Smooth muscle cell (in vitro differentiated cells): ENCODE measurements at regions not wholly inside any gene's neighbourhood (a gene's known extent, or its start where the extent isn't known, plus 50 kb on each side); places are given as distances from the start of the nearest gene placed in this dataset.

Experiments used
- DNase-seq: peaks from one replicate; lab custom pipeline; 2025; ENCODE audit not compliant: unreplicated experiment; lab: John Stamatoyannopoulos, UW
- H2AFZ ChIP-seq: fragments of 200-600 bp; sonication (generic); 2 replicates; pipeline ENCODE4 v1.6.0; 2016; ENCODE audit warnings: antibody characterized with exemption, low read depth, mild to moderate bottlenecking
- H3F3A ChIP-seq: fragments of 200-600 bp; sonication (generic); 2 replicates; pipeline ENCODE4 v1.6.0; 2017; ENCODE audit warnings: antibody characterized with exemption, low read depth
- H3K27ac ChIP-seq: fragments of 200-600 bp; sonication (generic); 2 replicates; pipeline ENCODE4 v1.5.1; 2016; ENCODE audit warnings: low read depth, mild to moderate bottlenecking
- H3K27me3 ChIP-seq: fragments of 200-600 bp; sonication (generic); 2 replicates; pipeline ENCODE4 v1.6.1; 2016; ENCODE audit warnings: low read depth, mild to moderate bottlenecking
- H3K36me3 ChIP-seq: fragments of 200-600 bp; sonication (generic); 2 replicates; pipeline ENCODE4 v1.5.1; 2016; ENCODE audit warnings: low read depth
- H3K4me1 ChIP-seq: fragments of 200-600 bp; sonication (generic); 2 replicates; pipeline ENCODE4 v1.5.1; 2016; ENCODE audit warnings: low read depth
- H3K4me2 ChIP-seq: fragments of 200-600 bp; sonication (generic); 2 replicates; pipeline ENCODE4 v1.6.0; 2016; ENCODE audit warnings: mild to moderate bottlenecking
- H3K4me3 ChIP-seq: fragments of 200-600 bp; sonication (generic); 2 replicates; pipeline ENCODE4 v1.5.1; 2016; ENCODE audit warnings: mild to moderate bottlenecking
- H3K79me2 ChIP-seq: fragments of 200-600 bp; sonication (generic); 2 replicates; pipeline ENCODE4 v1.6.0; 2016; ENCODE audit warnings: low read depth, mild to moderate bottlenecking
- H3K9ac ChIP-seq: fragments of 200-600 bp; sonication (generic); 2 replicates; pipeline ENCODE4 v1.6.0; 2016; ENCODE audit warnings: low read depth
- H3K9me3 ChIP-seq: fragments of 200-600 bp; sonication (generic); replicated peaks from 2 replicates; pipeline ENCODE4 v1.5.1; 2016; ENCODE audit warnings: low read depth
- H4K20me1 ChIP-seq: fragments of 200-600 bp; sonication (generic); 2 replicates; pipeline ENCODE4 v1.6.0; 2016; ENCODE audit warnings: low read depth
- CTCF ChIP-seq: fragments of 200-600 bp; sonication (generic); IDR thresholded peaks from 2 replicates; pipeline ENCODE4 v1.5.1; 2017; ENCODE audit warnings: borderline replicate concordance, mild to moderate bottlenecking, antibody characterized with exemption; ENCODE audit not compliant: insufficient read depth, poor library complexity, severe bottlenecking
- WGBS: methylation state at CpG from one replicate; pipeline ENCODE4 v1.1.7; 2016; ENCODE audit warnings: low lambda C conversion rate; 5-methylcytosine and 5-hydroxymethylcytosine counted together

DNA sequence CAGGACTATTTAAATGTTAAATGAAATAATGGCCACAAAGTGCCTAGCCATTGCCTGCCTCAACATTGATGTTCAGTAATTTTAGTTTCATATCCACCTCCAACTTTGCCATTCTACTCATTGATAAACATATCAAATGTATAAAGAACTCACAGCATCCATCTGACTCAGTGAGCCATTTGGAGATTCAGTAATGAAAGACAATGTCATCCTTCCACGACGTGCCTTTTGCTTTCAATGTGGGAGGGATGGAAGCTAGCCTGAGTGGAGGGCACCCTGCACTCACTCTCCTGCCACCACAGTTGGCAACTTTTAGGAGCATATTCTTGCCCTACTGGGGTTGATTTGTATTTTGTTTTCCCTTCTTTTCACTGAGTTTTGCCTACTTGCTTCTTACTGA, 151.5 kb downstream of the GLUL start:
- Histone ChIP-seq H3K4me2 (no peak overlapping the region), H2AFZ (no peak overlapping the region), H3F3A (no peaks in the 10 kb centered on the region), H3K36me3 (no peaks in the 10 kb centered on the region), H3K27ac (no peak overlapping the region), H3K4me3 (no peak overlapping the region), H3K27me3 (peaks cover 19% of the 10 kb centered on the region), H3K9me3 (no peaks in the 10 kb centered on the region), H3K9ac (no peak overlapping the region), H3K79me2 (no peaks in the 10 kb centered on the region), H3K4me1 (no peaks in the 10 kb centered on the region), H4K20me1 (no peaks in the 10 kb centered on the region)
- no peak for TF ChIP-seq CTCF
- WGBS: 87% methylated on average over 2 of the region's 2 CpGs
- DNase-seq: no peak

GRCh38 chr1:182238421-182238820, 153.2 kb downstream of the GLUL start:
- Histone ChIP-seq H3K4me1 (no peaks in the 10 kb centered on the region), H3K36me3 (no peaks in the 10 kb centered on the region), H3K9ac (no peak overlapping the region), H3K79me2 (no peaks in the 10 kb centered on the region), H3K4me2 (no peak overlapping the region), H3F3A (no peaks in the 10 kb centered on the region), H3K9me3 (no peaks in the 10 kb centered on the region), H4K20me1 (no peaks in the 10 kb centered on the region), H3K27me3 (peaks cover 19% of the 10 kb centered on the region), H3K4me3 (no peak overlapping the region), H3K27ac (no peak overlapping the region), H2AFZ (no peak overlapping the region)
- no peak for TF ChIP-seq CTCF
- 84% methylated on average over 1 of the region's 1 CpG for WGBS
- no peak for DNase-seq

GRCh38 chr1:182237329-182237728, 154.3 kb downstream of the GLUL start:
- H2AFZ ChIP-seq: no peak overlapping the region
- TF ChIP-seq CTCF: no peak
- H3K27ac ChIP-seq: no peak overlapping the region
- H3K4me3 ChIP-seq: no peak overlapping the region
- no peaks in the 10 kb centered on the region for H3K36me3 ChIP-seq
- H4K20me1 ChIP-seq: no peaks in the 10 kb centered on the region
- DNase-seq: no peak
- no peaks in the 10 kb centered on the region for H3K79me2 ChIP-seq
- H3K4me2 ChIP-seq: no peak overlapping the region
- peaks cover 18% of the 10 kb centered on the region for H3K27me3 ChIP-seq
- no peaks in the 10 kb centered on the region for H3K9me3 ChIP-seq
- WGBS: 92% methylated on average over 3 of the region's 3 CpGs
- no peaks in the 10 kb centered on the region for H3K4me1 ChIP-seq
- no peaks in the 10 kb centered on the region for H3F3A ChIP-seq
- no peak overlapping the region for H3K9ac ChIP-seq

DNA sequence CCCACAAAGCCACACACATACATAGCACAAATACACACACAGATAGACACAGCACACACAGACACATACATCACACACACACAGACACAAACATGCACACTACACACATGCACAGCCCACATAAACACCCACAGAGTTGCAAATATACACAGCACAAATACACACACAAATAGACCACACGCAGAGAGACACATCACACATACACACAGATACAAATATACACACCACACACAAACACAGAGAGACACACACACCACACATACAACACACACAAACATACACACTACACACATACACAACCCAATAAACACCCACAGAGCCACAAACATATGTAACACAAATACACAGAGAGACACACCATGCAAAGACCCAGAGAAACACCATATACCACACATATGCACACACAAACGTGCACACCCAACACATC, 154.9 kb downstream of the GLUL start:
- Histone ChIP-seq H3K79me2 (no peaks in the 10 kb centered on the region), H3F3A (no peaks in the 10 kb centered on the region), H3K9ac (no peak overlapping the region), H3K4me1 (no peaks in the 10 kb centered on the region), H3K36me3 (no peaks in the 10 kb centered on the region), H3K27ac (no peak overlapping the region), H3K27me3 (peaks cover 12% of the 10 kb centered on the region), H3K9me3 (no peaks in the 10 kb centered on the region), H2AFZ (no peak overlapping the region), H3K4me3 (no peak overlapping the region), H4K20me1 (no peaks in the 10 kb centered on the region), H3K4me2 (no peak overlapping the region)
- 100% methylated on average over 2 of the region's 2 CpGs for whole genome bisulfite sequencing
- TF ChIP-seq CTCF: no peak
- no peak for DNase-seq
